ENCODE measurements at regions not wholly inside any gene's neighbourhood (a gene's known extent, or its start where the extent isn't known, plus 50 kb on each side); places are given as distances from the start of the nearest gene placed in this dataset.

DNA sequence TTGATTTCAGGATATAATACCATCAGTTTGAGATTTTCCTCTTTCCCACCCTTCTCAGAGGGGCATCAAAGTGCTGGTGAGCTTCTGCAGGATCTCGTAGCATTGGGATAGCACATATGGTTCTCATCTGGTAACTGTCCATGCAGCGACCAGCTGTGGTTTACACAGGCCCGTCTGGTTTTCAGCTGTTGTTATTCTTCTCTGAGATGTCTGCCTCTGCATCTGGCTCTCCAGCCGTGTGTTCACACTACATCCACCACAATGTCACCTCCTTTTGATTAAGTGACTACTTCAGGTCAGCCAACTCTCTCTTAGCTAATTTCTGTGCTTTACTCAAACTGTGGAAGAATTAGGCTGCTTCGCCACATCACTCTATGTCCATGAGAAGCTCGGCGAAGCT is 676.7 kb upstream of the TENM3 start:
- no peak for TF ChIP-seq EZH2 (IDR thresholded peaks at IDR 0.05; ENCODE audit: insufficient read depth, low read length)
- TF ChIP-seq, protein P1, sequence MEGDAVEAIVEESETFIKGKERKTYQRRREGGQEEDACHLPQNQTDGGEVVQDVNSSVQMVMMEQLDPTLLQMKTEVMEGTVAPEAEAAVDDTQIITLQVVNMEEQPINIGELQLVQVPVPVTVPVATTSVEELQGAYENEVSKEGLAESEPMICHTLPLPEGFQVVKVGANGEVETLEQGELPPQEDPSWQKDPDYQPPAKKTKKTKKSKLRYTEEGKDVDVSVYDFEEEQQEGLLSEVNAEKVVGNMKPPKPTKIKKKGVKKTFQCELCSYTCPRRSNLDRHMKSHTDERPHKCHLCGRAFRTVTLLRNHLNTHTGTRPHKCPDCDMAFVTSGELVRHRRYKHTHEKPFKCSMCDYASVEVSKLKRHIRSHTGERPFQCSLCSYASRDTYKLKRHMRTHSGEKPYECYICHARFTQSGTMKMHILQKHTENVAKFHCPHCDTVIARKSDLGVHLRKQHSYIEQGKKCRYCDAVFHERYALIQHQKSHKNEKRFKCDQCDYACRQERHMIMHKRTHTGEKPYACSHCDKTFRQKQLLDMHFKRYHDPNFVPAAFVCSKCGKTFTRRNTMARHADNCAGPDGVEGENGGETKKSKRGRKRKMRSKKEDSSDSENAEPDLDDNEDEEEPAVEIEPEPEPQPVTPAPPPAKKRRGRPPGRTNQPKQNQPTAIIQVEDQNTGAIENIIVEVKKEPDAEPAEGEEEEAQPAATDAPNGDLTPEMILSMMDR (IDR thresholded peaks at IDR 0.05; ENCODE audit: insufficient read depth, low read depth, low read length) = no peak
- no peak overlapping the region for H2AFZ ChIP-seq (ENCODE audit: low read depth, low read length)

DNA sequence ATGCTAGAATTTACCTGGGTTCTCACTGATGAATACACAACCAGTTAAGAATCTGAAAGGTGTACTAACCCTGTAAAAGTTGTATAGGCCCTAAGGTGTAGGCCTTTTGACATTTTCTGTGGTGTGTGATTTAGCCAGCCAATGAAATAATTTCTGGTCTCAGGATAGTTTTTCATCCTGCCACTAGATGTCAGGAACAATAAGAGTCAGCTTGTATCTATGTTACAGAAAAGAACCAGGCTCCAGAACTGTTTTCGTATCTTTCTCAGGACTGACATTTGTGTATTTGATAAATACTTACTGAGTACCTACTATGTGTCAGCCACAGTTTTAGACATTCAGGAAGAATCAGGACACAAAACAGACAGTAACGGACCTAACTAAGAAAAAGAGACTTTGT is 673.6 kb upstream of the TENM3 start:
- DNase-seq (ENCODE audit: low read depth) = peak; percentile 45

More for the DNA sequence above, 676.7 kb upstream of the TENM3 start:
- H3K4me2 ChIP-seq (ENCODE audit: low read length) = peak overlapping the region; percentile 5
- no peak overlapping the region for H3K9ac ChIP-seq (ENCODE audit: low read length)
- no peak overlapping the region for H3K4me3 Mint-ChIP-seq (ENCODE audit: unreplicated experiment)
- peaks cover 4% of the 10 kb centered on the region for H3K4me1 Mint-ChIP-seq (ENCODE audit: low read depth, unreplicated experiment)
- H3K27me3 ChIP-seq (ENCODE audit: insufficient read depth, low read length) = no peaks in the 10 kb centered on the region
- FAIRE-seq (no peak), DNase-seq (ENCODE audit: low read depth) (peak; percentile 94)
- no peaks in the 10 kb centered on the region for H4K20me1 ChIP-seq (ENCODE audit: insufficient read depth, low read length)
- peaks cover 2% of the 10 kb centered on the region for H3K9me3 Mint-ChIP-seq (ENCODE audit: unreplicated experiment)
- no peak overlapping the region for H3K27ac Mint-ChIP-seq (ENCODE audit: unreplicated experiment)
- H3K27ac ChIP-seq (ENCODE audit: low read depth, low read length) = no peak overlapping the region
- no peaks in the 10 kb centered on the region for H3K27me3 Mint-ChIP-seq (ENCODE audit: low read depth, unreplicated experiment)
- no peaks in the 10 kb centered on the region for H3K36me3 Mint-ChIP-seq (ENCODE audit: low read depth, unreplicated experiment)
- peaks cover 4% of the 10 kb centered on the region for H3K4me1 ChIP-seq (ENCODE audit: insufficient read depth, low read length)
- no peaks in the 10 kb centered on the region for H3K79me2 ChIP-seq (ENCODE audit: insufficient read depth, low read length)
- no peaks in the 10 kb centered on the region for H3K9me3 ChIP-seq (ENCODE audit: insufficient read depth, low read depth, low read length)
- H3K36me3 ChIP-seq (ENCODE audit: insufficient read depth, low read length) = no peaks in the 10 kb centered on the region
- H3K4me3 ChIP-seq (ENCODE audit: insufficient read depth, low read depth, low read length) = no peak overlapping the region

DNA sequence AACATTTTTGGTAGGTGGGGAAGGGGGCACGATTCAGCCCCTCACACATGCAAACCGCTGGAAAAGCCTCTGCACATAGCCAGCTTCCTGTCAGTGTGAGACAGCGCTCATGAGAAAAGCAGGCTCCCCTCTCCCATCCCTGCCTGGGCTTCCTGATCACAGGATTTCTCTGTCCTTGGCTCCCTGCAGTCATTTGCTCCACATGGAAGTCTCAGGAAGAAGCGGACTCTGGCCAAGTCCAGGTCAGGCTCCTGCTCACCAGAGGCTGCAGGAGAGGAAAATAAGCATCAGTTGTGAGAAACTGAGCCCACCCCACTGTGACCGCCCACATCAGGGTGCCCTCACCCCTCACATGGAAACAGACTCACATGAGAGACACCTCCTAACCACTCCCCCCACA is 664.3 kb upstream of the TENM3 start:
- peaks cover 3% of the 10 kb centered on the region for H3K4me1 Mint-ChIP-seq (ENCODE audit: low read depth, unreplicated experiment)
- no peak for TF ChIP-seq EZH2 (IDR thresholded peaks at IDR 0.05; ENCODE audit: insufficient read depth, low read length)
- TF ChIP-seq, protein P1 (IDR thresholded peaks at IDR 0.05; ENCODE audit: insufficient read depth, low read depth, low read length) = no peak
- H3K27ac ChIP-seq (ENCODE audit: low read depth, low read length) = no peak overlapping the region

More for the DNA sequence above, 673.6 kb upstream of the TENM3 start:
- peaks cover 4% of the 10 kb centered on the region for H3K4me1 Mint-ChIP-seq (ENCODE audit: low read depth, unreplicated experiment)
- peaks cover 2% of the 10 kb centered on the region for H3K9me3 Mint-ChIP-seq (ENCODE audit: unreplicated experiment)
- no peaks in the 10 kb centered on the region for H3K27me3 Mint-ChIP-seq (ENCODE audit: low read depth, unreplicated experiment)
- Histone ChIP-seq H3K79me2 (ENCODE audit: insufficient read depth, low read length) (no peaks in the 10 kb centered on the region), H3K4me2 (ENCODE audit: low read length) (no peak overlapping the region), H3K4me3 (ENCODE audit: insufficient read depth, low read depth, low read length) (no peak overlapping the region), H3K27ac (ENCODE audit: low read depth, low read length) (no peak overlapping the region), H3K9me3 (ENCODE audit: insufficient read depth, low read depth, low read length) (no peaks in the 10 kb centered on the region), H2AFZ (ENCODE audit: low read depth, low read length) (no peak overlapping the region), H3K27me3 (ENCODE audit: insufficient read depth, low read length) (no peaks in the 10 kb centered on the region), H4K20me1 (ENCODE audit: insufficient read depth, low read length) (no peaks in the 10 kb centered on the region), H3K36me3 (ENCODE audit: insufficient read depth, low read length) (no peaks in the 10 kb centered on the region), H3K4me1 (ENCODE audit: insufficient read depth, low read length) (no peaks in the 10 kb centered on the region), H3K9ac (ENCODE audit: low read length) (no peak overlapping the region)
- H3K27ac Mint-ChIP-seq (ENCODE audit: unreplicated experiment) = no peak overlapping the region
- H3K4me3 Mint-ChIP-seq (ENCODE audit: unreplicated experiment) = no peak overlapping the region
- H3K36me3 Mint-ChIP-seq (ENCODE audit: low read depth, unreplicated experiment) = no peaks in the 10 kb centered on the region
- peak; percentile 73 for FAIRE-seq
- no peak for TF ChIP-seq EZH2 (IDR thresholded peaks at IDR 0.05; ENCODE audit: insufficient read depth, low read length)
- TF ChIP-seq, protein P1 (IDR thresholded peaks at IDR 0.05; ENCODE audit: insufficient read depth, low read depth, low read length) = peak; percentile 72

More for the DNA sequence above, 664.3 kb upstream of the TENM3 start:
- H3K79me2 ChIP-seq (ENCODE audit: insufficient read depth, low read length) = no peaks in the 10 kb centered on the region
- DNase-seq (ENCODE audit: low read depth) = no peak
- H2AFZ ChIP-seq (ENCODE audit: low read depth, low read length) = peak overlapping the region; percentile 45
- H3K36me3 Mint-ChIP-seq (ENCODE audit: low read depth, unreplicated experiment) = no peaks in the 10 kb centered on the region
- no peaks in the 10 kb centered on the region for H3K27me3 ChIP-seq (ENCODE audit: insufficient read depth, low read length)
- no peaks in the 10 kb centered on the region for H3K4me1 ChIP-seq (ENCODE audit: insufficient read depth, low read length)
- FAIRE-seq = no peak
- H3K27ac Mint-ChIP-seq (ENCODE audit: unreplicated experiment) = no peak overlapping the region
- no peak overlapping the region for H3K4me3 Mint-ChIP-seq (ENCODE audit: unreplicated experiment)
- H4K20me1 ChIP-seq (ENCODE audit: insufficient read depth, low read length) = no peaks in the 10 kb centered on the region
- H3K27me3 Mint-ChIP-seq (ENCODE audit: low read depth, unreplicated experiment) = no peaks in the 10 kb centered on the region
- H3K9me3 Mint-ChIP-seq (ENCODE audit: unreplicated experiment) = no peaks in the 10 kb centered on the region
- H3K9ac ChIP-seq (ENCODE audit: low read length) = no peak overlapping the region
- no peak overlapping the region for H3K4me3 ChIP-seq (ENCODE audit: insufficient read depth, low read depth, low read length)
- no peaks in the 10 kb centered on the region for H3K36me3 ChIP-seq (ENCODE audit: insufficient read depth, low read length)
- no peak overlapping the region for H3K4me2 ChIP-seq (ENCODE audit: low read length)
- H3K9me3 ChIP-seq (ENCODE audit: insufficient read depth, low read depth, low read length) = no peaks in the 10 kb centered on the region
